Endothelial cell of umbilical vein (primary cell): ENCODE measurements at regions not wholly inside any gene's neighbourhood (a gene's known extent, or its start where the extent isn't known, plus 50 kb on each side); places are given as distances from the start of the nearest gene placed in this dataset.

Experiments
- CTCF ChIP-seq, 2 donors: IDR thresholded peaks; 1 replicate in 1 of 2; 2 replicates in 1 of 2; pipeline ENCODE4 v1.5.1; 2011; ENCODE audit warnings: low read length in 2 of 2, mild to moderate bottlenecking in 2 of 2, moderate library complexity in 2 of 2, control low read depth in 1 of 2, inconsistent platforms in 1 of 2, low read depth in 1 of 2; ENCODE audit not compliant: insufficient read depth in 1 of 2; ENCODE audit errors: extremely low read depth in 1 of 2
- EZH2 ChIP-seq: IDR thresholded peaks from 2 replicates; pipeline ENCODE4 v1.6.1; 2012; ENCODE audit warnings: borderline replicate concordance, low read depth, mild to moderate bottlenecking, moderate library complexity, low read length, inconsistent platforms; ENCODE audit not compliant: severe bottlenecking
- JUN ChIP-seq: IDR thresholded peaks from 2 replicates; pipeline ENCODE4 v1.6.1; 2011; ENCODE audit warnings: borderline replicate concordance, low read depth; ENCODE audit not compliant: insufficient read length, insufficient read depth
- MAX ChIP-seq: IDR thresholded peaks from 2 replicates; pipeline ENCODE4 v1.6.1; 2011; ENCODE audit not compliant: insufficient read depth, insufficient read length
- MYC ChIP-seq: IDR thresholded peaks from one replicate; pipeline ENCODE4 v1.6.1; 2011; ENCODE audit warnings: mild to moderate bottlenecking, low read depth, low read length
- POLR2A ChIP-seq: IDR thresholded peaks from 2 replicates; pipeline ENCODE4 v1.6.1; 2012; ENCODE audit warnings: low read depth, mild to moderate bottlenecking, control low read depth, low read length
- POLR2AphosphoS5 ChIP-seq: IDR thresholded peaks from 2 replicates; pipeline ENCODE4 v1.6.1; 2012; ENCODE audit warnings: low read depth, mild to moderate bottlenecking, control low read depth, low read length, moderate library complexity; ENCODE audit not compliant: insufficient read depth

- TF ChIP-seq MYC (no peak), POLR2A (no peak), MAX (no peak), CTCF (IDR thresholded peaks at IDR 0.05; ENCODE audit: extremely low read depth in 1 of 2, insufficient read depth in 1 of 2, low read depth in 1 of 2, low read length in 2 of 2) (no peak), POLR2AphosphoS5 (no peak), EZH2 (no peak), JUN (no peak)
Measured at GRCh38 chr14:79965896-79966295, 245.4 kb downstream of the DIO2 start.
